Mesenchymal stem cell (in vitro differentiated cells and primary cell): ENCODE measurements at regions not wholly inside any gene's neighbourhood (a gene's known extent, or its start where the extent isn't known, plus 50 kb on each side); places are given as distances from the start of the nearest gene placed in this dataset.

Experiments used
- DNase-seq: peaks from one replicate; pipeline ENCODE4 v3.0.0-alpha.2; 2013
- H2AFZ ChIP-seq: one replicate; pipeline ENCODE4 v1.6.1; 2013; ENCODE audit warnings: low read depth, mild to moderate bottlenecking, control low read depth, inconsistent platforms, low read length, moderate library complexity
- H2AK5ac ChIP-seq: 2 replicates; pipeline ENCODE4 v1.6.1; 2013; ENCODE audit warnings: low read length, moderate library complexity, mild to moderate bottlenecking, inconsistent platforms; ENCODE audit not compliant: severe bottlenecking
- H2BK120ac ChIP-seq: one replicate; pipeline ENCODE4 v1.6.1; 2013; ENCODE audit warnings: low read depth, mild to moderate bottlenecking, inconsistent platforms, low read length, moderate library complexity
- H2BK12ac ChIP-seq, 2 experiments: one replicate each; pipeline ENCODE4 v1.6.1; 2013; ENCODE audit warnings: inconsistent platforms in 2 of 2, low read length in 2 of 2, mild to moderate bottlenecking in 2 of 2, moderate library complexity in 2 of 2, control low read depth in 1 of 2
- H2BK15ac ChIP-seq: one replicate; pipeline ENCODE4 v1.6.1; 2013; ENCODE audit warnings: mild to moderate bottlenecking, low read depth, inconsistent platforms; ENCODE audit not compliant: poor library complexity, severe bottlenecking
- H2BK5ac ChIP-seq: 2 replicates; pipeline ENCODE4 v1.6.1; 2013; ENCODE audit warnings: low read depth, mild to moderate bottlenecking, low read length, control low read depth, inconsistent platforms; ENCODE audit not compliant: poor library complexity, severe bottlenecking
- H3K14ac ChIP-seq, 2 experiments: one replicate each; pipeline ENCODE4 v1.6.1; 2013; ENCODE audit warnings: inconsistent platforms in 2 of 2, low read length in 2 of 2, control low read depth in 1 of 2, mild to moderate bottlenecking in 1 of 2, moderate library complexity in 1 of 2
- H3K18ac ChIP-seq, 2 experiments: one replicate each; pipeline ENCODE4 v1.6.1; 2013; ENCODE audit warnings: inconsistent platforms in 2 of 2, low read length in 2 of 2, control low read depth in 1 of 2, low read depth in 1 of 2, mild to moderate bottlenecking in 1 of 2
- H3K23ac ChIP-seq, 2 experiments: one replicate each; pipeline ENCODE4 v1.6.1; 2013; ENCODE audit warnings: inconsistent platforms in 2 of 2, low read length in 2 of 2, mild to moderate bottlenecking in 2 of 2, moderate library complexity in 2 of 2, control low read depth in 1 of 2
- H3K27ac ChIP-seq: 2 replicates; pipeline ENCODE4 v1.5.1; 2013; ENCODE audit warnings: mild to moderate bottlenecking, moderate library complexity, low read length, control low read depth, inconsistent platforms; ENCODE audit not compliant: poor library complexity, severe bottlenecking
- H3K27me3 ChIP-seq, 2 experiments: 2 replicates each; pipeline versions ENCODE4 v1.6.1 to v1.7.0; 2013; ENCODE audit warnings: low read length in 2 of 2, mild to moderate bottlenecking in 2 of 2, moderate library complexity in 2 of 2, control low read depth in 1 of 2, inconsistent platforms in 1 of 2; ENCODE audit not compliant: control insufficient read depth in 1 of 2, insufficient read depth in 1 of 2
- H3K36me3 ChIP-seq, 2 experiments: 2 replicates each; pipeline versions ENCODE4 v1.6.1 to v1.7.0; 2013; ENCODE audit warnings: low read length in 2 of 2, control low read depth in 1 of 2, inconsistent platforms in 1 of 2, low read depth in 1 of 2, mild to moderate bottlenecking in 1 of 2; ENCODE audit not compliant: insufficient read depth in 2 of 2, control insufficient read depth in 1 of 2
- H3K4ac ChIP-seq, 2 experiments: one replicate each; pipeline ENCODE4 v1.6.1; 2013; ENCODE audit warnings: inconsistent platforms in 2 of 2, low read length in 2 of 2, mild to moderate bottlenecking in 2 of 2, moderate library complexity in 2 of 2, control low read depth in 1 of 2, low read depth in 1 of 2
- H3K4me1 ChIP-seq: 2 replicates; pipeline ENCODE4 v1.6.1; 2013; ENCODE audit warnings: low read depth, low read length, control low read depth; ENCODE audit not compliant: control insufficient read depth, insufficient read depth
- H3K4me2 ChIP-seq: 2 replicates; pipeline ENCODE4 v1.6.1; 2013; ENCODE audit warnings: low read length, mild to moderate bottlenecking, inconsistent platforms; ENCODE audit not compliant: poor library complexity, severe bottlenecking
- H3K4me3 ChIP-seq, 2 experiments: 2 replicates each; pipeline versions ENCODE4 v1.5.1 to v1.7.0; 2013; ENCODE audit warnings: low read length in 2 of 2, mild to moderate bottlenecking in 2 of 2, control low read depth in 1 of 2, low read depth in 1 of 2; ENCODE audit not compliant: insufficient read depth in 1 of 2
- H3K79me1 ChIP-seq: replicated peaks from 2 replicates; pipeline ENCODE4 v1.6.1; 2013; ENCODE audit warnings: mild to moderate bottlenecking, control low read depth, low read length, inconsistent platforms; ENCODE audit not compliant: poor library complexity, severe bottlenecking
- H3K9ac ChIP-seq: 2 replicates; pipeline ENCODE4 v1.7.0; 2013; ENCODE audit warnings: mild to moderate bottlenecking, low read length, moderate library complexity
- H3K9me3 ChIP-seq: 2 replicates; pipeline ENCODE4 v1.7.0; 2013; ENCODE audit warnings: mild to moderate bottlenecking, low read length; ENCODE audit not compliant: control insufficient read depth
- H4K8ac ChIP-seq: one replicate; pipeline ENCODE4 v1.6.1; 2013; ENCODE audit warnings: inconsistent platforms, mild to moderate bottlenecking, low read length, moderate library complexity
- H4K91ac ChIP-seq: one replicate; pipeline ENCODE4 v1.6.1; 2013; ENCODE audit warnings: mild to moderate bottlenecking, low read length, inconsistent platforms
- WGBS: methylation state at CpG from one replicate; pipeline ENCODE4 v1.1.7; 2013; ENCODE audit warnings: mixed read lengths; 5-methylcytosine and 5-hydroxymethylcytosine counted together

DNA sequence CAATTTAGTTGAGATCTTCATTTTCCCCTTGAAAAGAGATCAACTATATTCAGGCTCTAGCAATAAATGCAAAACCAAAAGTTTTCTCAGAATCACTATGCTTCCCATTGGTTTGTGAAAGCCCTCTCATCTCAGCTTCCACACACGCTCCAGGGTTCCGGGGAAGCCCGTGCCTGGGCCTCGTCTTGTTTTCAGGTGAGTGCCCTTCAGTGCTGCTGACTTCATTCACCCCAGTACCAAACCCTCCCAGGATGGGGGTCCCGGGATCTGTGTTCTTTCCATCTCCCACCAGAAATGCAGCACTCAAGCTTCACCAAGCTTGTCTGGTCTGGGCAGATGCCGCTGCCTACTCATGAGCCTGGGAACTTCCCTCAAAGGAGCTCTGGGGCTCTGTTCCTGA is 97.7 kb downstream of the TEX29 start:
- H2AFZ ChIP-seq: no peak overlapping the region
- no peak overlapping the region for H3K18ac ChIP-seq
- no peak overlapping the region for H2AK5ac ChIP-seq
- 80% methylated on average over 6 of the region's 6 CpGs for WGBS
- H2BK5ac ChIP-seq: no peak overlapping the region
- H3K79me1 ChIP-seq: no peaks in the 10 kb centered on the region
- no peaks in the 10 kb centered on the region for H3K9me3 ChIP-seq
- H3K14ac ChIP-seq: no peak overlapping the region
- H3K4me2 ChIP-seq: no peak overlapping the region
- no peak overlapping the region for H3K27ac ChIP-seq
- H3K4me1 ChIP-seq: no peaks in the 10 kb centered on the region
- H4K91ac ChIP-seq: no peak overlapping the region
- H3K23ac ChIP-seq: no peak overlapping the region
- H3K27me3 ChIP-seq: peaks cover 0 to 29% of the 10 kb centered on the region in 2 experiments
- H3K4me3 ChIP-seq: no peak overlapping the region
- H2BK15ac ChIP-seq: no peak overlapping the region
- H4K8ac ChIP-seq: no peak overlapping the region
- no peak overlapping the region for H3K4ac ChIP-seq
- no peak for DNase-seq
- H3K9ac ChIP-seq: no peak overlapping the region
- no peak overlapping the region for H2BK120ac ChIP-seq
- no peak overlapping the region for H2BK12ac ChIP-seq
- no peaks in the 10 kb centered on the region for H3K36me3 ChIP-seq

DNA sequence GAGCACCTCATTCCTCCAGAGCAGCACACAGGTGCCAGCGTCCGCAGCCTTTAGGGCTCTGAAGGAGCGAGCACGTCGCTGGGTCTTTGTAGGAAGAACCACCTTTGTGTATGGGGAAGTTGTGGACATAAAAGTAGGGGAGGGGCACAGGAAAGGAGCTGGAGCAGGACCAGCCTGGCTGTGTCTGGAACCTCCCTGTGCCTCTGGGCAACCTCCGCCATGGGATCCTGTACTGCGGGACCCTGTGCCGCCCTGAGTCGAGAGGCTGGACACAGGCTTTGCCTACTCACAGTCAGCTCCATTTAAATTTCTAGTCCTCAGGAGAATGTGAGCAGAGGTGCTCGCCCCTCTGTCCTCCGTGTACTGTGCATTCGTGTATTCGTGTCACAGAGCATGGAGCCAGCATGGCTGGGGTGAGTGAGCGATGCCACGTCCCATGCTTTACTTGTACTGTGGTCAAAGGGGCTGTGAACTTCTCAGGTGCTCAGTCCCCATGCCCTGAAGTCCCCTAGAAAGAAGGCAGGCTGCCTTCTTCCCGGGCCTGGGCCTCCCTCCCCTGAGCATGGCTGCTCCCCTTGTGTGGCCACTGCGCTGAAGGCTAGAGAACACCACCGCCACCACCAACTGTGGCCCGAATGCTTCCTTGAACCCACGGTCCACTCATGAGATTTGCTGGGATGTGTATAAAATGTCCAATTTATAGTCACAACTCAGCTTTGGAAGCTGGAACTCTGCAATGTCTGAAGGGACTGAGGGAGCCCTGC is 99.9 kb downstream of the TEX29 start:
- Histone ChIP-seq H3K36me3 (no peaks in the 10 kb centered on the region), H3K4me3 (no peak overlapping the region), H2BK12ac (no peak overlapping the region), H3K27me3 (peaks cover 0 to 24% of the 10 kb centered on the region in 2 experiments), H3K4ac (no peak overlapping the region), H4K8ac (no peak overlapping the region), H3K27ac (no peak overlapping the region), H3K9ac (no peak overlapping the region), H2AFZ (no peak overlapping the region), H3K79me1 (no peaks in the 10 kb centered on the region), H2AK5ac (no peak overlapping the region), H3K9me3 (no peaks in the 10 kb centered on the region), H3K18ac (no peak overlapping the region), H3K4me1 (no peaks in the 10 kb centered on the region), H3K4me2 (no peak overlapping the region), H4K91ac (no peak overlapping the region), H2BK120ac (no peak overlapping the region), H3K23ac (no peak overlapping the region), H2BK15ac (no peak overlapping the region), H2BK5ac (no peak overlapping the region), H3K14ac (no peak overlapping the region)
- DNase-seq: no peak
- WGBS: 85% methylated on average over 19 of the region's 20 CpGs

DNA sequence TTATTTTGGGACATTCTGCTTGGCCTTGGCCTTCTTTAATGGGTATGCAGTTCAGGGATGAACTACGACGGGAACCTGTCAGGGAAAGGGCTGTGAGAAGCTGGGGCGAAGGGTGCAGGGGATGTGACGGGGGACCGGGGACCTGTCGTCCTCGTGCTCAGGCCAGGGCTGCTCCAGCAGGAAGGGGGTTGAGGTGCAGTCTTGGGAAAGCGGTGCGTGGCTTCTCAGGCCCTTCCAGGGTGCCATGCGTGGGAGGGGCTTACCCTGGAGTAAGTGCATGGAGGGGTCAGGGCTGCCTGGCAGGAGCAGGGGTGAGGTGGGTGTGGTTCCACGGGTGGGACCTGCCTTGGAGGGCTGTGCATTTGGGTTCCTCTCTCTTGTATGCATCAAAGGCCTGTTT is 100.8 kb downstream of the TEX29 start:
- no peak overlapping the region for H3K18ac ChIP-seq
- DNase-seq: no peak
- no peak overlapping the region for H2AK5ac ChIP-seq
- no peak overlapping the region for H3K27ac ChIP-seq
- no peak overlapping the region for H2BK15ac ChIP-seq
- no peak overlapping the region for H4K8ac ChIP-seq
- no peaks in the 10 kb centered on the region for H3K4me1 ChIP-seq
- no peaks in the 10 kb centered on the region for H3K9me3 ChIP-seq
- H3K79me1 ChIP-seq: no peaks in the 10 kb centered on the region
- no peak overlapping the region for H3K4me2 ChIP-seq
- H2BK5ac ChIP-seq: no peak overlapping the region
- H3K23ac ChIP-seq: no peak overlapping the region
- whole genome bisulfite sequencing: 80% methylated on average over 10 of the region's 11 CpGs
- H3K9ac ChIP-seq: no peak overlapping the region
- no peak overlapping the region for H3K4me3 ChIP-seq
- H3K4ac ChIP-seq: no peak overlapping the region
- H3K14ac ChIP-seq: no peak overlapping the region
- H2BK12ac ChIP-seq: no peak overlapping the region
- peaks cover 0 to 27% of the 10 kb centered on the region in 2 experiments for H3K27me3 ChIP-seq
- H4K91ac ChIP-seq: no peak overlapping the region
- H2BK120ac ChIP-seq: no peak overlapping the region
- H2AFZ ChIP-seq: no peak overlapping the region
- H3K36me3 ChIP-seq: no peaks in the 10 kb centered on the region

DNA sequence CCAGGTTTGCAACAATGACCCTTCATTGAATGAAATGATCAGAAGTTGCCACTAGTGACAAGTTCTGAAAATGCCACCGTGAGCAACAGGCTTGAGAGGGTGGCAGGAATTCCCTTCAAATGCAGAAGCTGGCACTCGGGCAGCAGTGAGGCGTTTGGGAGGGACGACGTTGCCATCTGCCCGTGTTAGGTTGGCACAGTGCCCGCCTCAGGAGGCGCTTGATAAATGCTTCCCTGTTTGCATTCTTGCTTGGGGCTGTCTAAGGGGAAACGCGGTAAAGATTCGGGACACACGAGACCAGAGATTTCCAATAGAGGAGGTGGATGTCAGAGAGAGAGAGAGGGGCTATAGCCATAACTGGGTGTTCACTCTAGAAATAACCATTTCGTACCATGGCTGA is 101.9 kb downstream of the TEX29 start:
- H2BK12ac ChIP-seq: no peak overlapping the region
- H3K27me3 ChIP-seq: peaks cover 0 to 36% of the 10 kb centered on the region in 2 experiments
- H4K91ac ChIP-seq: no peak overlapping the region
- no peaks in the 10 kb centered on the region for H3K4me1 ChIP-seq
- H4K8ac ChIP-seq: no peak overlapping the region
- no peak overlapping the region for H2AFZ ChIP-seq
- no peak overlapping the region for H2BK120ac ChIP-seq
- H3K4ac ChIP-seq: no peak overlapping the region
- H3K23ac ChIP-seq: no peak overlapping the region
- no peak overlapping the region for H3K9ac ChIP-seq
- H3K4me2 ChIP-seq: no peak overlapping the region
- H3K18ac ChIP-seq: no peak overlapping the region
- no peaks in the 10 kb centered on the region for H3K9me3 ChIP-seq
- H3K79me1 ChIP-seq: no peaks in the 10 kb centered on the region
- 79% methylated on average over 13 of the region's 13 CpGs for whole genome bisulfite sequencing
- DNase-seq: no peak
- H3K27ac ChIP-seq: no peak overlapping the region
- H3K36me3 ChIP-seq: no peaks in the 10 kb centered on the region
- H2AK5ac ChIP-seq: no peak overlapping the region
- no peak overlapping the region for H2BK15ac ChIP-seq
- H2BK5ac ChIP-seq: no peak overlapping the region
- no peak overlapping the region for H3K4me3 ChIP-seq
- no peak overlapping the region for H3K14ac ChIP-seq
